ENCODE measurements at regions not wholly inside any gene's neighbourhood (a gene's known extent, or its start where the extent isn't known, plus 50 kb on each side); places are given as distances from the start of the nearest gene placed in this dataset.

- no peak for DNase-seq (ENCODE audit: low spot score)
These were observed 1106.0 kb downstream of the BCL11B start for GRCh38 chr14:98165976-98166375.

GRCh38 chr14:98167275-98167674 lies 1104.7 kb downstream of the BCL11B start:
- DNase-seq (ENCODE audit: low spot score): no peak

- DNase-seq (ENCODE audit: low spot score): no peak
These were observed 1104.3 kb downstream of the BCL11B start for GRCh38 chr14:98167705-98168104.

DNA sequence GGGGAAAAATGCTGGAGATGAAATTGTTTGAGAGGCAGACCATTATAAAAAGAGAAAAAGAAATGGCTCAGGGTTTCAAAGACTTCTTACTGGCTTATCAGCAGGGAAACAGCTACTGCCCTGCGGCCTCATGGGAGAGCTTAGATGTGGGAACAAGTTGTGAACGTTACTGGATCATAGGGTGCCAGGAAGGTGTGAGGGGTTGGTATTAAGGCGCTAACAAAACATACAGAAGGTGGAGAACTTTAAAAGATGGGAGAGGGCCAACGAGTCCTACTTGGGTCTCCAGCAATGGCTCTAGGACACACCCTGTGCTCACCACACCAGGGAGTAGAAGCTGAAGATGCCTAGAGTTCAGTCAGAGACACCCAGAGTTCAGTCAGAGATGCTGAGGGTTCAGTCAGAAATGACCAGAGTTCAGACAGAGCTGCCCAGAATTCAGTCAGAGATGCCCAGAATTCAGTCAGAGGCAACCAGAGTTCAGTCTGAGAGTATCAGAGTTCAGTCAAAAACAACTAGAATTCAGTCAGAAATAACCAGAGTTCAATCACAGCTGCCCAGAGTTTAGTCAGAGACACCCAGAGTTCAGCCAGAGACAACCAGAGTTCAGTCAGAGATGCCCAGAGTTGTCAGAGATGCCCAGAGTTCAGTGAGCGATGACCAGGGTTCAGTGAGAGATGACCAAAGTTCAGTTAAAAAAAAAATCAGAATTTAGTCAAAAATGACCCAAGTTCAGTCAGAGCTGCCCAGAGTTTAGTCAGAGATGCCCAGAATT lies 1103.6 kb downstream of the BCL11B start:
- no peak for DNase-seq (ENCODE audit: low spot score)

DNA sequence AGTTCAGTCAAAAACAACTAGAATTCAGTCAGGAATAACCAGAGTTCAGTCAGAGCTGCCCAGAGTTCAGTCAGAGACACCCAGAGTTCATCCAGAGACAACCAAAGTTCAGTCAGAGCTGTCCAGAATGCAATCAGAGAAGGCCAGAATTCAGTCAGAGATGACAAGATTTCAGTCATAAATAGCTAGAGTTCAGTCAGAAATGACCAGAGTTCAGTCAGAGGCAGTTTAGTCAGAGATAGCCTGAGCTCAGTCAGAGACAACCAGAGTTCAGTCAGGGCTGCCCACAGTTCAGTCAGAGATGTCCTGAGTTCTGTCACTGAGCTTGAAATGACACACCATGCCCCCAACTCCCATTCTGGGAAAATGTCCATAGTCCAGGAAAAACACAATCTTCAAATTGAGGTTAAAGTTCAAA lies 1102.8 kb downstream of the BCL11B start:
- no peak for DNase-seq (ENCODE audit: low spot score)

- DNase-seq (ENCODE audit: low spot score): no peak
These were observed 1101.4 kb downstream of the BCL11B start for GRCh38 chr14:98170575-98170974.

DNA sequence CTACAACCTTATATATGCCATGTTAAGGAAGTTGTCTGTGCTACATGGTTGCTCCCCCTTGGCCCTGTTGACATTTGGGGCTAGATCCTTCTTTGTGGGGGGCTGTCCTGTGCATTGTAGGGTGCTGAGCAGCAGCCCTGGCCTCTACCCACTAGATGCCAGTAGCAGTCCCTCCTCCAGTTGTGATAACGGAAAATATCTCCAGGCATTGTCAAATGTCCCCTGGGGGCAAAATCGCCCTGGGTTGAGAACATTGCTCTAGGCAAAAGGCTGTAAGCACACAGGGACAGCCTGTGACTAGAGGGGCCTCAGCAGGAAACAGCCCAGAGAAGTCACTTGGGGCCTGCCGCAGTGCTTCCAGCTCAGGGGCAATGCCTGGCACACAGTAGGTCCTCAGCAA lies 1100.3 kb downstream of the BCL11B start:
- no peak for DNase-seq (ENCODE audit: low spot score)

DNA sequence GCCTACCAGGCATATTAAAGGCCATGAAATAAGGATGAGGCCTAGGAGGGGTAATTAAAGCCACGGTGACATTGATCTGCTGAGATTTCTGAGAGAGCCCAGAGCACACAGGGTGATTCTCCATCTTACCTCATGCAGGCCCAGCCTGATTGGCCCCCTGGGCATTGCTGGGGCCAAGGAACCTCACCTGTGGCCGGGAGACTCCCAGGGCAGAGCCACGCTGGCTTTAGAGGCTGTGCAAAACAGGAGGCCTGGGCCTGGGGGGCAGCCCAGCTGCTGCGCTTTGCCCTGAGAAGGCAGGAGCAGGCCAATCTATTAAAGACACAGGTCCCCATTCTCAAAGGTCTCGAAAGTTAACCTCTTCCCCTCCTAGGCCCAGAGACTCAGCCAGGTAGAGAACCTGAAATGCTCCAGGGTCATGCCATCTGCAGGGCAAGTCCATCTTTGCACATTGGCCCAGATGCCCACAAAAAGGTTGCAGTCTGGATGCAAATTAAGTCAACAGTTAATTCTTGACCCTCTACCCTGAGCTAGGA lies 1099.7 kb downstream of the BCL11B start:
- DNase-seq (ENCODE audit: low spot score): no peak

DNA sequence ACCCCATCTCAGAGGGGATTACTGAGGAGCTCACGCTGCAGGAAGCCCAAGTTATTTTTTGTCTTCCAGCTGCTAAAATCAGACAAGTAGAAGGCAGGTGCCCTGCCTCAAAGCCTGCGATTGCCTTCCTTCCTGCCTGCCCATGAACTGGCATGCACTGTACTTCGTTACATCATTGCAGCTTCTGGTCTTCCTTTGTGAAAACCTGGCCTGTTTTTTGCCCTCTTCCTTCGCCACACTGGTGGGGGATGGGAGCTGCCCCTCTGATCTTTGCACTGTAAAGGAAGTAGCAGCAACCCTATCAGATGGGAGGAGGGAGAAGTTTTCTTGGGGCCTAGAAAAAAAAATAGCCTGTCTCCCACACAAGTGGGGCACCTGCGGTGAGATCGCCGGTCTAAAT lies 1098.7 kb downstream of the BCL11B start:
- DNase-seq (ENCODE audit: low spot score): no peak

GRCh38 chr14:98174041-98174440 lies 1098.0 kb downstream of the BCL11B start:
- no peak for DNase-seq (ENCODE audit: low spot score)

GRCh38 chr14:98175436-98175835 lies 1096.6 kb downstream of the BCL11B start:
- no peak for DNase-seq (ENCODE audit: low spot score)

DNA sequence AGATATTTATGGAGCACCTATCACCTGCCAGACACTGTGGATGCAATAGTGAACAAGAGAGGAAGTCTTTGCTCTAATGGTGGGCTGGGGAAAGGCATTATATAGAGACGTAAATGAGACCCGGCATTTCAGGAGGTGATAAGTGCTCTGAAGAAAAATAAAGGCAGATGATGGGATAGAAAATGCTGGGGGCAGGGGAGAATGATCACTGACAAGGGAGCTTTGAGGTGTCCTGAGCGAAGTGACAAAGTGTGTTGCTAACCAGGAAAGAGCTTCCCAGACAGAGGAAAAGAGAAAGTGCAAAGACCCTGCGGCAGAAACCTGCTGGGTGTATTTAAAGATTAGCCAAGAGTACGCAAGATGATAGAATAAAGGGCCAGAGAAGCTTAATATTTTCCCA lies 1096.1 kb downstream of the BCL11B start:
- DNase-seq (ENCODE audit: low spot score): no peak

DNA sequence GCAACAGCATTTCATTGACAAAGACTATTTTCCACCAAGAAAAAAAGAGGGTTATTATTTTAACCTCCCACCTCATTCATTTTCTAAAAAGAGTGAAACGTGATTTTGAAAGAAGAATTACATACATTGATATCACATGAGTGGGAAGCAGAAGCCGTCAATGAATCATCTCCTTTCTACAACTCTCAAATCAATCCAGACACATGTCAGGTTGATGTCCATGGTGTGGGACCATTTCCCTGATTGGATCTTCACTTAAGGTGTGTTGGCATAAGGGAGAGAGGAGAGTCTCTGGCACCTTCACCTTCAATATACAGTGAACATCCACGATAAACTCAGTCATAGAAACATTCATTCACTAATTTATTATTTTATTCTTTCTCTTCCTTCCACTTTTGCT lies 1095.1 kb downstream of the BCL11B start:
- DNase-seq (ENCODE audit: low spot score): no peak

DNA sequence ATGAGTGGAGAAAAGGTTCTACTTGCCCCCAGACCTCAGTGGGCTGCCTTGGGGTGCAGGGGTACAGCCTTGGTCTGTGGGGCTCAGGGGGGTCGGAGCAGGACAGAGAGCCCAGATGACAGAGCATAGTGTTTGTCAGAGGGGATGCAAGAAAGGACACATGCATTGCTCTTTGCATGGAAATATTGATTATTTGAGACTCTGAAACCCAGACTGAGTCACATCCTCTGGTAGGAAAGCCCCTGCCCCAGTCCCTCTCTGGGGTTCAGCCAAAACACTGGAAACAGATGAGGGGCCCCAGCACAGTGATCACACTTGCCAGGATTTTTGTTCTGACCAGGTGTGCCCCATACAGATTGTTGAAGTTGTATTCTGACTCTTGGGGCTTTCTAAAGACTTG lies 1094.4 kb downstream of the BCL11B start:
- no peak for DNase-seq (ENCODE audit: low spot score)

GRCh38 chr14:98181241-98181640 lies 1090.8 kb downstream of the BCL11B start:
- DNase-seq (ENCODE audit: low spot score): no peak

DNA sequence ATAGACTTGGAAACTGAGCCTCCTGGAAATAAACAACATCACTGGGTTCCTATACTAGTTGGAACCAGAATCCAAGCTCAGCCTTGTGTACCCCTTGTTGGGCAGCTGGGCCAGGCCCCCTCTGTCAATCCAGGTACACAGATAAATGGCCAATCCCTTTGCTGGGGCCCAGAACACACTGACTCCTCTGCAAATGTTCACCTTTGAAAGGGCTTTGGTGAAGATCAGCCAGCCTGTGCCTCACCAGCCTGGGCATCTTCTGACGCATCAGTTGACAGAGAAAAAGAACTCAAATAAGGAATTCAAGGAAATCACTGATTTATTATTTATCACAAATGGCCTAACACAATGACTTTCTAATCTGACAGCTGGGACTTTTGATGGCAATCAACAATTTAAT lies 1090.2 kb downstream of the BCL11B start:
- no peak for DNase-seq (ENCODE audit: low spot score)

DNA sequence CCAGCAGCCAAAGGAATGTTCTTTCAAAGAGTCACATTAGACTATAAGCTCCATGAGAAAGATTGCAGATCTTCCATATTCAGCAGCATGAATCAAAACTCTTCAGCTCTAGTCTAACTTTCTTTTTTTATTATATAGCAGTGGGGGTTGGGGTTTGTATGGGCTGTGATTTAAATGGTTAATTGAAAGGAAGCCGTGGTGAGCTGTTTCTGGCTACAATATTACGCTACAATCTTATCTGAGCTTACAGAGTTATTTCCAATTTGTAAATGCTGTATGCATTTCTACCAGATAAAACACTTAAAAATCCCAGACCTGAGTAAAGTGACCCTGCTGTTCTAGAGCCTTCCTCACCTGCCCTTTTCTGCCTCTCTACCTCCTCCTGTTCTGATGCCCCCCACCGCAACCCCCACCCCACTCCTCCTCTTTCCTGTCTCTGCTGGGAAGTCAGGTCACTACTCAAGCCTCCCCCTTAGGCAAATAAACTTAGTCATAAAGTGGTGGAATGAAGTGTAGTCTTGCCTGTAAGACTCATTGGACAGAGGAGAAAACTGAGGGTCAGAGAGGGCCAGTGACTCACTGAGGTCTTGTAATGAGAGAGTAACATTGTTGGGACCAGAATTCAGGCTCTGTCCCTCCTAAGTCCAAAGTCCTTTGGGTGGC lies 1089.5 kb downstream of the BCL11B start:
- no peak for DNase-seq (ENCODE audit: low spot score)

DNA sequence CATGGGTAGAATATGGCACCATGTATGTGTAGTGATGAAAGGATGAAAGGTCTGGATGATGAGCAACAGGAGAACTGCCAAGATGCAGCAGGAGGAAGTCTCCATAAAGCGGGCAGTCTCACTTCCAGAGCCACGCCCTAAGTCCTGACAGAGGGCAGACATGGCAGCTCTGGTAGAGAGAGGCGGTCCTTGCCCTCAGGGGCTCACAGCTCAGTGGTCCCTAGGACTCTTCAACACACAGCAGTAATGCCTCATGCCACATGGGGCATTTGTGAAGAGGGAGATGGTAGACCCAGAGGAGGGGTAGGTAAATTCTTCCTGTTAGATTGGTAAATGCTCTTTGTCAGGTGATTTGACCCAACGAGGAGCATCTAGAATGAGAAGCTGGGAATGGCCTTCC lies 1088.4 kb downstream of the BCL11B start:
- DNase-seq (ENCODE audit: low spot score): no peak

GRCh38 chr14:98184457-98184856 lies 1087.5 kb downstream of the BCL11B start:
- no peak for DNase-seq (ENCODE audit: low spot score)

DNA sequence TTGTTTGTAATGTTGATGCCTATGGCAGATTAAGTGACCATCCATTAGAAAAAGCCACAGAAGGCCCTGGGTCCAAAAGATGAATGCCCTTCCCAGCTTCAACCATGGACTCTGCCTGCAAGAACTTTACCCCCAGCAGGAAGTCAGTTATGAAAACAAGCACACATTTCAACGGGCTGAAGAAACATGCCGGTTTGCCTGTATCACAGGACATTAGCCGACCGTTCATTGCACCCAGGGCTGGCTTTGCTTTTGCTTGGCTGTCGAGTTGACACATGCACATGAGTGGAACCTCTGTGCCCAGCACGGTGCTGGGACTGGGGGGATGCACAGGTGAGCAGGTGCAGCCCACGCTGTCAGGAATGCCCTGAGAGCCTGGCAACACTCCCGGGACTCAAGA lies 1087.0 kb downstream of the BCL11B start:
- DNase-seq (ENCODE audit: low spot score): no peak

- DNase-seq (ENCODE audit: low spot score): no peak
These were observed 1085.9 kb downstream of the BCL11B start for GRCh38 chr14:98186140-98186539.

DNA sequence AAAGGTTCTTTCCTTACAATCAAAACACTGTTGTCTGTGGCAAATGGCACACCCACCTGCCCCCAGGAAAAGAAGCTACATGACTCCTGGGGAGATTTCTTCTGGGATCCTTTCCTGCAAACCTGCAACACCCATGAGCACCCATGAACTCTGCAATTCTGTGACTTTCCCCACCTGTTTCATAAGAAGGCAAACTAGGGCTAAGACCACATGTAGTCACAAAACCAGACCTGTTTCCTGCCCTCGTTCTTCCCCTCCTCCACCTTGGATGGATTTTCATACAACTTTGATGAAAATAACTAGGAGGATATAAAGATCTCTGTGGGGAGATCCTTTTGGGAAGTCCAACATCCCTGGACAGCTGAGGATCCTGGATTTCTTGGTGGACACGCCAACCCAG lies 1084.7 kb downstream of the BCL11B start:
- DNase-seq (ENCODE audit: low spot score): no peak

- no peak for DNase-seq (ENCODE audit: low spot score)
These were observed 1082.9 kb downstream of the BCL11B start for GRCh38 chr14:98189062-98189461.

DNA sequence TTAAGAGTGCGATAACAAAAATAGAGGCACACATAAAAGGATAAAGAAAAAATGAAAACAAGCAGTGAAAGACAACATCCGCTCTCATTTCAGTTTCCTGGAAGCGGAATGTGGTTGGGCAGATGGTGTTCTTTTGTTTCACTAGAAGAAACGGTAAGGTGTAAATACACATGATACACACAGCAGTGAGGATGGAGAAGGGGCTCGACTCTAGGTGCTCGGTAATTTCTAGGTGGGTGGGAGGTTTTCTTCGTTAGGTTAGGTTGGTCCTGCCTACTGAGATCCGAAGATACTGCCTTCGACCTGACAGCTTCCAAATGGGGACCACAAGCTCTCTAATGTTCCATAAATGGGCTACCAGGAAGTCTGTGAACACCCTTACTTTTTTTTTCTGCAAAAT lies 1082.5 kb downstream of the BCL11B start:
- no peak for DNase-seq (ENCODE audit: low spot score)
